NCI-H1092 treated with DMSO at 0.1 percent for 48 hours (cell line): ENCODE measurements at regions not wholly inside any gene's neighbourhood (a gene's known extent, or its start where the extent isn't known, plus 50 kb on each side); places are given as distances from the start of the nearest gene placed in this dataset.
A peak's percentile ranks its signal among the peaks of the same experiment; 100 is the strongest.

Experiments used
- DNase-seq: peaks from one replicate; lab custom pipeline; 2025; lab: John Stamatoyannopoulos, UW

- no peak for DNase-seq
Measured at GRCh38 chr6:40937491-40937890, 101.5 kb downstream of the UNC5CL start.

- DNase-seq = no peak
Measured at GRCh38 chr6:40936818-40937251, 102.2 kb downstream of the UNC5CL start.

GRCh38 chr6:40933864-40934263, 105.2 kb downstream of the UNC5CL start:
- DNase-seq = no peak

GRCh38 chr6:40932953-40933352, 106.1 kb downstream of the UNC5CL start:
- no peak for DNase-seq

GRCh38 chr6:40932366-40932765, 106.7 kb downstream of the UNC5CL start:
- DNase-seq = no peak

- DNase-seq = no peak
Measured at GRCh38 chr6:40931931-40932330, 107.1 kb downstream of the UNC5CL start.

GRCh38 chr6:40930555-40930954, 108.5 kb downstream of the UNC5CL start:
- DNase-seq = no peak

- no peak for DNase-seq
Measured at GRCh38 chr6:40930045-40930444, 109.0 kb downstream of the UNC5CL start.

GRCh38 chr6:40929176-40929575, 109.8 kb downstream of the UNC5CL start:
- no peak for DNase-seq

GRCh38 chr6:40928763-40929162, 110.3 kb downstream of the UNC5CL start:
- DNase-seq = no peak

- no peak for DNase-seq
Measured at GRCh38 chr6:40928307-40928706, 110.7 kb downstream of the UNC5CL start.

- DNase-seq = no peak
Measured at GRCh38 chr6:40925341-40925740, 113.7 kb downstream of the UNC5CL start.

GRCh38 chr6:40924839-40925238, 114.2 kb downstream of the UNC5CL start:
- no peak for DNase-seq

- no peak for DNase-seq
Measured at GRCh38 chr6:40923880-40924279, 115.1 kb downstream of the UNC5CL start.

- no peak for DNase-seq
Measured at GRCh38 chr6:40923326-40923725, 115.7 kb downstream of the UNC5CL start.

GRCh38 chr6:40922281-40922680, 116.7 kb downstream of the UNC5CL start:
- DNase-seq = no peak

- no peak for DNase-seq
Measured at GRCh38 chr6:40918040-40918651, 120.9 kb downstream of the UNC5CL start.

- no peak for DNase-seq
Measured at GRCh38 chr6:40917603-40918002, 121.4 kb downstream of the UNC5CL start.

GRCh38 chr6:40916845-40917244, 122.2 kb downstream of the UNC5CL start:
- no peak for DNase-seq

GRCh38 chr6:40915165-40915564, 123.9 kb downstream of the UNC5CL start:
- DNase-seq = no peak

- DNase-seq = no peak
Measured at GRCh38 chr6:40914005-40914404, 125.0 kb downstream of the UNC5CL start.

- peak; percentile 60 for DNase-seq
Measured at GRCh38 chr6:40912158-40912946, 126.7 kb downstream of the UNC5CL start.

GRCh38 chr6:40910260-40910893, 128.6 kb downstream of the UNC5CL start:
- DNase-seq = no peak
